Natural killer cell treated with Interleukin-12 subunit alpha and Interleukin-12 subunit beta and Interleukin-15 and Interleukin-18, amount 100 ng/mL, for 72 hours (primary cell): ENCODE measurements at regions not wholly inside any gene's neighbourhood (a gene's known extent, or its start where the extent isn't known, plus 50 kb on each side); places are given as distances from the start of the nearest gene placed in this dataset.

Experiments used
- ATAC-seq, 2 donors: fragments of 150-1000 bp; cut with Tn5 transposase in 1 of 2; sonication (Bioruptor Pico), chemical (Tn5 transposase) in 1 of 2; 2 replicates each; pipeline ENCODE4 v1.10.0; 2021
- DNase-seq: peaks from one replicate; pipeline ENCODE4 v3.0.0; 2022; ENCODE audit warnings: low spot score
- H3K27ac Mint-ChIP-seq, 2 donors: 1 replicate in 1 of 2; 2 replicates in 1 of 2; pipeline ENCODE4 v1.8.0; 2022; ENCODE audit warnings: mixed read lengths in 2 of 2, mild to moderate bottlenecking in 1 of 2, moderate library complexity in 1 of 2
- H3K27me3 Mint-ChIP-seq, 2 donors: 1 replicate in 1 of 2; 2 replicates in 1 of 2; pipeline ENCODE4 v1.8.0; 2022; ENCODE audit warnings: mixed read lengths in 2 of 2
- H3K36me3 Mint-ChIP-seq: one replicate; pipeline ENCODE4 v1.8.0; 2022; ENCODE audit warnings: mixed read lengths
- H3K4me1 Mint-ChIP-seq, 2 donors: 1 replicate in 1 of 2; 2 replicates in 1 of 2; pipeline ENCODE4 v1.8.0; 2022; ENCODE audit warnings: low read depth in 2 of 2, mixed read lengths in 2 of 2, mild to moderate bottlenecking in 1 of 2
- H3K4me3 Mint-ChIP-seq: one replicate; pipeline ENCODE4 v1.8.0; 2022; ENCODE audit warnings: mixed read lengths
- H3K9me3 Mint-ChIP-seq: 2 replicates; pipeline ENCODE4 v1.8.0; 2022; ENCODE audit warnings: mixed read lengths

GRCh38 chr6:169075211-169075914, 178.3 kb downstream of the THBS2 start:
- no peaks in the 10 kb centered on the region for H3K9me3 Mint-ChIP-seq
- no peaks in the 10 kb centered on the region for H3K4me1 Mint-ChIP-seq
- no peak for ATAC-seq
- no peak overlapping the region for H3K27ac Mint-ChIP-seq
- H3K27me3 Mint-ChIP-seq = peaks cover 0 to 10% of the 10 kb centered on the region in 2 donors
- H3K36me3 Mint-ChIP-seq = no peaks in the 10 kb centered on the region
- no peak for DNase-seq
- H3K4me3 Mint-ChIP-seq = no peak overlapping the region

- H3K36me3 Mint-ChIP-seq = no peaks in the 10 kb centered on the region
- H3K27ac Mint-ChIP-seq = no peak overlapping the region
- no peak overlapping the region for H3K4me3 Mint-ChIP-seq
- ATAC-seq = no peak
- H3K9me3 Mint-ChIP-seq = no peaks in the 10 kb centered on the region
- H3K27me3 Mint-ChIP-seq = peaks cover 0 to 13% of the 10 kb centered on the region in 2 donors
- DNase-seq = no peak
- H3K4me1 Mint-ChIP-seq = no peaks in the 10 kb centered on the region
Measured at GRCh38 chr6:169074526-169074925, 179.1 kb downstream of the THBS2 start.

- Mint-ChIP-seq H3K4me1 (no peaks in the 10 kb centered on the region), H3K36me3 (no peaks in the 10 kb centered on the region), H3K9me3 (no peaks in the 10 kb centered on the region), H3K27me3 (peaks cover 0 to 13% of the 10 kb centered on the region in 2 donors), H3K27ac (no peak overlapping the region), H3K4me3 (no peak overlapping the region)
- DNase-seq = no peak
- no peak for ATAC-seq
Measured at GRCh38 chr6:169073311-169073710, 180.3 kb downstream of the THBS2 start.

DNA sequence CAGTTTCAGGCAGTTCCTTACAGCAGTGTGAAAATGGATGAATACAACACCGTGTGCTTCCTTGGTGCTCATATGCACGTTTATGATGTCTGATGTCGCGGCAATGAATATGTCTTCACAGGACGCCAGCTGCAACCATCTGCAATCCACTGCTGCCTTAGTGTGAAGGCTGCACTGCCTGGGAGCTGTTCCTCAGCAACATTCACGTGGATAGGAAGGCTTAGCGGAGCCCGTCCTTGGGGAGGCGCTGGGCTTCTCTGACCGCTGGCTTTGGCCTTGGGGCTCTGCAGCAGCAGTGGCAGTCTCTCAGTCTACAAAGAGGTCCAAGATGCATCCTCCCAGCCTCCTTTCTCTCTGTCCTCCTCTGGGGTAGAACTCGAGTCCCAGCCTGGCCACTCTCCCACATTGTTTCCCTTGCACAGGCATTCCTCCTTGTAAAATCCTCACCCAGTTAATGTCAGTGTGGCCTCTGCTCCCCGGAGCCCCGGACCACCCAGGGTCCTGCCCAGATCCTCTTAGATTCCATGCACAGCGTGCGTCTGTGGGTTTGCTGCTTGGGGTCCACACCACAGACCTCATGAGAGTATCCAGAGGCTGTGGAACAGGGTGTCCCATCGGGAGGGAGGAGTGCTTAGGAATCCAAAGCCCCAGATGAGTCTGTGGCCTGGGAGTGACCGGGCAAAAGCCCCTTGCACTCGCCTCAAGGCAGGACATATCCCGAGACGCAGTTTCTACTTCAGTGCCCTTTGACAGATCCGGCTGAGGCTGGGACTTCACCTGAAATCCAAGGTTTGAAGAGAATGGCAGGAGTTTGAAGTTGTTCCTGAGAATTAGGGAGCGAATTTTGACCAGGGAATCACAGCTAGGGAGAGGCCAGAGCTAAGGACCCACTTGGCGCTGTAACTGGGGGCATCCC, 181.3 kb downstream of the THBS2 start:
- H3K4me3 Mint-ChIP-seq = no peak overlapping the region
- DNase-seq (no peak), ATAC-seq (peak in 1 of 2 donors; percentile 17)
- no peak overlapping the region for H3K27ac Mint-ChIP-seq
- H3K36me3 Mint-ChIP-seq = no peaks in the 10 kb centered on the region
- H3K4me1 Mint-ChIP-seq = no peaks in the 10 kb centered on the region
- peaks cover 0 to 14% of the 10 kb centered on the region in 2 donors for H3K27me3 Mint-ChIP-seq
- peaks cover under 1% of the 10 kb centered on the region for H3K9me3 Mint-ChIP-seq

GRCh38 chr6:169071394-169071793, 182.3 kb downstream of the THBS2 start:
- H3K27ac Mint-ChIP-seq = no peak overlapping the region
- DNase-seq = no peak

GRCh38 chr6:169070506-169071176, 183.0 kb downstream of the THBS2 start:
- ATAC-seq = no peak
- Mint-ChIP-seq H3K4me1 (no peaks in the 10 kb centered on the region), H3K4me3 (no peak overlapping the region), H3K36me3 (no peaks in the 10 kb centered on the region), H3K27me3 (peaks cover under 1 to 12% of the 10 kb centered on the region in 2 donors), H3K9me3 (peaks cover 2% of the 10 kb centered on the region), H3K27ac (no peak overlapping the region)
- DNase-seq = no peak

More at GRCh38 chr6:169071394-169071793, 182.3 kb downstream of the THBS2 start:
- Mint-ChIP-seq H3K36me3 (no peaks in the 10 kb centered on the region), H3K9me3 (peaks cover 2% of the 10 kb centered on the region), H3K4me3 (no peak overlapping the region), H3K27me3 (peaks cover 0 to 12% of the 10 kb centered on the region in 2 donors), H3K4me1 (no peaks in the 10 kb centered on the region)
- no peak for ATAC-seq

GRCh38 chr6:169069356-169069755, 184.3 kb downstream of the THBS2 start:
- DNase-seq (no peak), ATAC-seq (no peak)
- H3K27me3 Mint-ChIP-seq = peaks cover 6 to 9% of the 10 kb centered on the region in 2 donors
- H3K4me1 Mint-ChIP-seq = no peaks in the 10 kb centered on the region
- peaks cover 2% of the 10 kb centered on the region for H3K9me3 Mint-ChIP-seq
- no peak overlapping the region for H3K27ac Mint-ChIP-seq
- no peaks in the 10 kb centered on the region for H3K36me3 Mint-ChIP-seq
- H3K4me3 Mint-ChIP-seq = no peak overlapping the region

DNA sequence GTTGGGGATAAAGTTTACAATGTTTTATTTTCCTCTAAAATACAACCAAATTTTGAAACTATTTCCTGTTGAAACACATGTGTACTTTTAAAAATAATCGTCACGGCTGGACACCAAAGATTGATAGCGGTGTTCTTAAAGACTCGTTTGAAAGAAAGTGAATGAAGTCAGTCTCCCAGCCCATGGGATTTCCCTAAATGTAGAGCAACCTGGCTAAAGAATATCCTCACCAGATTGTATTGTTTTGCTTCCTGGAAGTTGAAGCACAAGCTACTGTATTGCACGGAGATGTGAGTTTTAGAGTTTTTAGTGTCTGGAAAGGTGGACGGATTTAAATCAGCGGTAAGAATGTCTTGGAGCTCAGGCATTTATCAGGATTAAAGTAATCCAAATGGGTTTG, 189.5 kb downstream of the THBS2 start:
- no peak for DNase-seq
- no peaks in the 10 kb centered on the region for H3K36me3 Mint-ChIP-seq
- H3K4me1 Mint-ChIP-seq = no peaks in the 10 kb centered on the region
- peaks cover 2% of the 10 kb centered on the region for H3K9me3 Mint-ChIP-seq
- H3K27ac Mint-ChIP-seq = no peak overlapping the region
- no peak overlapping the region for H3K4me3 Mint-ChIP-seq
- H3K27me3 Mint-ChIP-seq = peaks cover 12% of the 10 kb centered on the region in 2 donors
- no peak for ATAC-seq

- Mint-ChIP-seq H3K4me3 (no peak overlapping the region), H3K27ac (no peak overlapping the region), H3K4me1 (no peaks in the 10 kb centered on the region), H3K36me3 (no peaks in the 10 kb centered on the region), H3K27me3 (peaks cover 12 to 15% of the 10 kb centered on the region in 2 donors), H3K9me3 (peaks cover under 1% of the 10 kb centered on the region)
- DNase-seq (no peak), ATAC-seq (no peak)
Measured at GRCh38 chr6:169062272-169062671, 191.4 kb downstream of the THBS2 start.

- DNase-seq (no peak), ATAC-seq (peak in 1 of 2 donors; percentile 13)
- no peak overlapping the region for H3K4me3 Mint-ChIP-seq
- H3K9me3 Mint-ChIP-seq = no peaks in the 10 kb centered on the region
- H3K27ac Mint-ChIP-seq = no peak overlapping the region
- no peaks in the 10 kb centered on the region for H3K4me1 Mint-ChIP-seq
- H3K27me3 Mint-ChIP-seq = peaks cover 17 to 29% of the 10 kb centered on the region in 2 donors
- no peaks in the 10 kb centered on the region for H3K36me3 Mint-ChIP-seq
Measured at GRCh38 chr6:169058634-169059033, 195.0 kb downstream of the THBS2 start.

DNA sequence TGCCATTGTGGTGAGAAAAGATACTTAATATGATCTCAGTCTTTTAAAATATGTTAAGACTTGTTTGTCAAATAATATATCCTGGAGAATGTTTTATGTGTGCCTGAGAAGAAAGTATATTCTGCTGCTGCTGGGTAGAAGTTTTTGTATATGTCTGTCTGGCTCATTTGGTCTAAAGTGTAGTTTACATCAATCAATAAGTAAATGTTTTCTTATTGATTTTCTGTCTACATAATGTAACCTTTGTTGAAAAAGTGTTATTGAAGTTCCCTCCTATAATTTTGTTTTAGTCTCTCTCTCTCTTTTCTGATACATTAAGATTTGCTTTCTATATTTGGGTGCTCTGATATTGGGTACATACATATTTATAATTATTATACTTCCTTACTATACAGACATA, 201.2 kb downstream of the THBS2 start:
- ATAC-seq (no peak), DNase-seq (no peak)
- H3K4me3 Mint-ChIP-seq = no peak overlapping the region
- H3K36me3 Mint-ChIP-seq = no peaks in the 10 kb centered on the region
- H3K27ac Mint-ChIP-seq = no peak overlapping the region
- peaks cover 30 to 37% of the 10 kb centered on the region in 2 donors for H3K27me3 Mint-ChIP-seq
- no peaks in the 10 kb centered on the region for H3K4me1 Mint-ChIP-seq
- no peaks in the 10 kb centered on the region for H3K9me3 Mint-ChIP-seq

- Mint-ChIP-seq H3K27ac (no peak overlapping the region), H3K4me3 (no peak overlapping the region), H3K9me3 (no peaks in the 10 kb centered on the region), H3K36me3 (no peaks in the 10 kb centered on the region), H3K27me3 (peaks cover 26 to 33% of the 10 kb centered on the region in 2 donors), H3K4me1 (no peaks in the 10 kb centered on the region)
- ATAC-seq (no peak), DNase-seq (no peak)
Measured at GRCh38 chr6:169051371-169051770, 202.3 kb downstream of the THBS2 start.

DNA sequence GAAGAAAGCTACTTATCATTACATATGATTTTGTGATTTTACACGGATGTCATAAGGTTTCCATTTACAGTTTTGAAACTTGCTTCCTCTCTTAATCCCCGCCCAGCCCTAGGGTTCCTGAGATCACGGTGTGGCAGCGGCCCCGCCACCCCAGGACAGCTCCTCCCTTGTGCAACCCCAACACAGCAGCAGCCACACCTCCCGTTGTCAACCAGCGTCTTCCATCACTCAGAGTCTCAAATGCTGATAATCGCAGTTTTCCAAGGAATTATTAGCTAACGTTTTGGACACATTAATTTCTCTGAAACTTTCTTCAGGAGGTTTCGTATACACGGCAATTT, 204.8 kb downstream of the THBS2 start:
- no peak overlapping the region for H3K4me3 Mint-ChIP-seq
- ATAC-seq (no peak), DNase-seq (no peak)
- peaks cover 18 to 21% of the 10 kb centered on the region in 2 donors for H3K27me3 Mint-ChIP-seq
- H3K36me3 Mint-ChIP-seq = no peaks in the 10 kb centered on the region
- no peaks in the 10 kb centered on the region for H3K9me3 Mint-ChIP-seq
- no peaks in the 10 kb centered on the region for H3K4me1 Mint-ChIP-seq
- H3K27ac Mint-ChIP-seq = no peak overlapping the region
